Stimulated activated naive B cell treated with anti-CD40 and anti-IgM and Interleukin-4, amounts not matched to agents 10 μg/mL and 1 μg/mL and 100 μg/mL, for 72 hours (primary cell): ENCODE measurements at regions not wholly inside any gene's neighbourhood (a gene's known extent, or its start where the extent isn't known, plus 50 kb on each side); places are given as distances from the start of the nearest gene placed in this dataset.

Experiments
- ATAC-seq, 2 donors: fragments of 150-1000 bp; cut with Tn5 transposase; replicated peaks; 2 replicates each; pipeline ENCODE4 v1.10.0; 2021; ENCODE audit warnings: moderate library complexity in 1 of 2
- DNase-seq: peaks from one replicate; pipeline ENCODE4 v3.0.0; 2021
- H3K27ac Mint-ChIP-seq: one replicate; pipeline ENCODE4 v1.8.0; 2022; ENCODE audit warnings: mild to moderate bottlenecking, mixed read lengths
- H3K27me3 Mint-ChIP-seq, 2 donors: one replicate each; pipeline ENCODE4 v1.8.0; 2022; ENCODE audit warnings: mixed read lengths in 2 of 2
- H3K36me3 Mint-ChIP-seq, 2 donors: one replicate each; pipeline ENCODE4 v1.8.0; 2022; ENCODE audit warnings: mixed read lengths in 2 of 2, mild to moderate bottlenecking in 1 of 2
- H3K4me1 Mint-ChIP-seq, 2 donors: one replicate each; pipeline ENCODE4 v1.8.0; 2022; ENCODE audit warnings: mixed read lengths in 2 of 2, mild to moderate bottlenecking in 1 of 2
- H3K4me3 Mint-ChIP-seq, 2 donors: one replicate each; pipeline ENCODE4 v1.8.0; 2022; ENCODE audit warnings: mild to moderate bottlenecking in 2 of 2, mixed read lengths in 2 of 2, moderate library complexity in 1 of 2
- H3K9me3 Mint-ChIP-seq, 2 donors: one replicate each; pipeline ENCODE4 v1.8.0; 2022; ENCODE audit warnings: mixed read lengths in 2 of 2, mild to moderate bottlenecking in 1 of 2

GRCh38 chr16:35881654-35882053 is 2422.2 kb downstream of the TP53TG3F start:
- H3K4me1 Mint-ChIP-seq, result no peaks in the 10 kb centered on the region
- no peaks in the 10 kb centered on the region for H3K36me3 Mint-ChIP-seq
- no peak for DNase-seq
- H3K9me3 Mint-ChIP-seq, result peaks cover 11 to 19% of the 10 kb centered on the region in 2 donors
- H3K27ac Mint-ChIP-seq, result no peak overlapping the region
- H3K27me3 Mint-ChIP-seq, result no peaks in the 10 kb centered on the region
- no peak overlapping the region for H3K4me3 Mint-ChIP-seq
- ATAC-seq, result no peak

- H3K27ac Mint-ChIP-seq, result no peak overlapping the region
- H3K9me3 Mint-ChIP-seq, result peaks cover 38 to 40% of the 10 kb centered on the region in 2 donors
- no peak for ATAC-seq
- DNase-seq, result no peak
- no peaks in the 10 kb centered on the region for H3K4me1 Mint-ChIP-seq
- H3K27me3 Mint-ChIP-seq, result no peaks in the 10 kb centered on the region
- H3K4me3 Mint-ChIP-seq, result no peak overlapping the region
- H3K36me3 Mint-ChIP-seq, result peaks cover 0 to 4% of the 10 kb centered on the region in 2 donors
These were observed 2447.0 kb downstream of the TP53TG3F start for GRCh38 chr16:35906440-35906839.

GRCh38 chr16:35908152-35908551 is 2448.7 kb downstream of the TP53TG3F start:
- H3K27me3 Mint-ChIP-seq, result no peaks in the 10 kb centered on the region
- peaks cover 42 to 47% of the 10 kb centered on the region in 2 donors for H3K9me3 Mint-ChIP-seq
- DNase-seq, result no peak
- no peak overlapping the region for H3K4me3 Mint-ChIP-seq
- H3K27ac Mint-ChIP-seq, result no peak overlapping the region
- peaks cover 0 to 4% of the 10 kb centered on the region in 2 donors for H3K36me3 Mint-ChIP-seq
- no peaks in the 10 kb centered on the region for H3K4me1 Mint-ChIP-seq
- no peak for ATAC-seq

- H3K27ac Mint-ChIP-seq, result no peak overlapping the region
- DNase-seq, result no peak
- H3K27me3 Mint-ChIP-seq, result no peaks in the 10 kb centered on the region
- H3K36me3 Mint-ChIP-seq, result peaks cover 0 to 4% of the 10 kb centered on the region in 2 donors
- H3K4me1 Mint-ChIP-seq, result no peaks in the 10 kb centered on the region
- ATAC-seq, result no peak
- H3K9me3 Mint-ChIP-seq, result peaks cover 42 to 52% of the 10 kb centered on the region in 2 donors
- H3K4me3 Mint-ChIP-seq, result no peak overlapping the region
These were observed 2449.5 kb downstream of the TP53TG3F start for GRCh38 chr16:35908942-35909341.

- Mint-ChIP-seq H3K27me3 (no peaks in the 10 kb centered on the region), H3K4me1 (no peaks in the 10 kb centered on the region), H3K27ac (no peak overlapping the region), H3K4me3 (no peak overlapping the region), H3K9me3 (peaks cover 42 to 52% of the 10 kb centered on the region in 2 donors), H3K36me3 (peaks cover 0 to 4% of the 10 kb centered on the region in 2 donors)
- ATAC-seq (no peak), DNase-seq (no peak)
These were observed 2450.0 kb downstream of the TP53TG3F start for GRCh38 chr16:35909351-35909954.

GRCh38 chr16:35910409-35910808 is 2451.0 kb downstream of the TP53TG3F start:
- ATAC-seq (no peak), DNase-seq (no peak)
- no peak overlapping the region for H3K27ac Mint-ChIP-seq
- no peaks in the 10 kb centered on the region for H3K27me3 Mint-ChIP-seq
- peaks cover 38 to 45% of the 10 kb centered on the region in 2 donors for H3K9me3 Mint-ChIP-seq
- H3K4me3 Mint-ChIP-seq, result no peak overlapping the region
- H3K4me1 Mint-ChIP-seq, result no peaks in the 10 kb centered on the region
- H3K36me3 Mint-ChIP-seq, result peaks cover 0 to 4% of the 10 kb centered on the region in 2 donors

- H3K4me1 Mint-ChIP-seq, result no peaks in the 10 kb centered on the region
- H3K36me3 Mint-ChIP-seq, result peaks cover 0 to 4% of the 10 kb centered on the region in 2 donors
- no peaks in the 10 kb centered on the region for H3K27me3 Mint-ChIP-seq
- DNase-seq, result no peak
- no peak overlapping the region for H3K27ac Mint-ChIP-seq
- no peak overlapping the region for H3K4me3 Mint-ChIP-seq
- ATAC-seq, result no peak
- peaks cover 30 to 34% of the 10 kb centered on the region in 2 donors for H3K9me3 Mint-ChIP-seq
These were observed 2452.5 kb downstream of the TP53TG3F start for GRCh38 chr16:35911899-35912298.

GRCh38 chr16:35931722-35932121 is 2472.3 kb downstream of the TP53TG3F start:
- Mint-ChIP-seq H3K27me3 (no peaks in the 10 kb centered on the region), H3K4me3 (no peak overlapping the region), H3K36me3 (no peaks in the 10 kb centered on the region), H3K9me3 (peaks cover 4% of the 10 kb centered on the region in 2 donors), H3K4me1 (no peaks in the 10 kb centered on the region), H3K27ac (no peak overlapping the region)
- DNase-seq (no peak), ATAC-seq (no peak)
